GM19238 (cell line): ENCODE measurements at regions not wholly inside any gene's neighbourhood (a gene's known extent, or its start where the extent isn't known, plus 50 kb on each side); places are given as distances from the start of the nearest gene placed in this dataset.

Source experiments
- DNase-seq: peaks from one replicate; pipeline ENCODE4 v3.0.0; 2011; ENCODE audit warnings: low spot score; ENCODE audit not compliant: insufficient read length

DNA sequence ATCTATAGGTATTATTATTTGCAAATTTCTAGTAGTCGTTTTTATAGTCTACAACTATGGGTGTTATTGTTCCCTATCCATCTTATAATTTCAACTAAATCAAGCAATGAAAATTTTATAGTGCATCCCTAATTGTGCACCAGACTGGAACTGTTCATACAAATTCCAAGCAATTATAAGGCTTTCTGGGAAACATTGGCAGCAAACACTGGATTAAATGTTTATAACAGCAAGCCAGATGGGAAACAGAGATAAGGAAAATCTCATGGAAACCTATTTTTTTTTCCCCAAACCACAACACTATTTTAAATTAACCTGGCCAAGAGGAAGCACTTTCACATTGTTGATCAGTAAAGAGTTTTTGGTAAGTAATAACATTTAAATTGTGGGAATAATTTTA, 524.3 kb downstream of the RASEF start:
- DNase-seq: no peak

DNA sequence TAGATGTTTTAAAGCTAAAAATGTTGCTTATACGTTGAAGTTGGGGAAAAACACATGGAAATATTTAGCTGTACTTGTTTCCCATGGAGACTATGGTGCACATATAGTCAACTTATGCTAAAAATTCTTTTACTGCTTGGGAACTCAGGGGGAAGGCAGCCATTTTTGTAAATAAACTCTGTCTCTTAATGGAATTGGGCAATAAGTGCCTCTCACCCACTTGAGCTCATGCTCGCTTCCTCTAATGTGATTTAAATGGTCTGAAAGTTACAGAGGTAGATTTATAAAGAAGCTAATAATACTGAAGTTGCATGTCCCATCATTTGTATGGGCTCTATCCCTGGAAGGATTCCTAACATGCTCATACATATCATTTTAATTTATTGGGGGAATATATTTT, 523.8 kb downstream of the RASEF start:
- DNase-seq: no peak

DNA sequence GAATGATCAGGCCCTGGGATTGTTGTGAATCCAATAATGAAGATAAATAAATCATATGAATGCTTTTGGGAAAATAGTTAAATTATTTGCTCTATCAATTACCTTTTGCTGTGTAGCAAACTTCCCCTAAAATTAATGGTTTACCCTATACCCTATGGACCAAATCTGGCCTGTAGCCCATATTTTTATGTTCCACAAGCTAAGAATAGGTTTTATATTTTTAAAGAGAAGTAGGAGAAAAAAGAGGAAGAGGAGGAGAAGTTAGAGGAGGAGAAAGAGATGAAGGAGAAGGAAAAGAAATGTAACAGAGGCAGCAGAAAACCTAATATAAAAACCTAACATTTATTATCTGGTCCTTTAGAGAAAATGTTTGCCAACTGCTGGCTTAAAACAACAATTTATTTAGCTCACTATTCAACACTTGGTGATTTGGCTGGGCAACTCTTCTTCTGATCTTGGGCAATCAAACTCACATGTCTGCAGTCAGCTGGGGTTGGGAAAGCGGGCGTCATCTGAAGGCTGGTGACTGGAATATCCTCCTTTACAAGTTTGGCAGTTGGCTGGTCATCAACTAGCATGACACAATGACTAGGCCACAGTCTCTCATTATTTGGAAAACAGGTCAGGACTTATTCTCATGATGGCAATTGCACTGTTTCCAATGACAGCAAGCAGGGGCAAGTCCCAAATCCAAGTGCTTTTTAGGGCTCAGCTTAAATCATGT, 522.9 kb downstream of the RASEF start:
- no peak for DNase-seq

GRCh38 chr9:82543726-82544125, 519.2 kb downstream of the RASEF start:
- no peak for DNase-seq

- DNase-seq: no peak
These were observed 516.8 kb downstream of the RASEF start for GRCh38 chr9:82546136-82546535.

- no peak for DNase-seq
These were observed 514.9 kb downstream of the RASEF start for GRCh38 chr9:82547995-82548394.

GRCh38 chr9:82549174-82549821, 513.6 kb downstream of the RASEF start:
- no peak for DNase-seq

GRCh38 chr9:82552784-82553183, 510.2 kb downstream of the RASEF start:
- no peak for DNase-seq

GRCh38 chr9:82553654-82554366, 509.1 kb downstream of the RASEF start:
- DNase-seq: no peak

- DNase-seq: no peak
These were observed 508.6 kb downstream of the RASEF start for GRCh38 chr9:82554381-82554780.

GRCh38 chr9:82555031-82555430, 507.9 kb downstream of the RASEF start:
- DNase-seq: no peak

- DNase-seq: no peak
These were observed 507.4 kb downstream of the RASEF start for GRCh38 chr9:82555431-82556051.

DNA sequence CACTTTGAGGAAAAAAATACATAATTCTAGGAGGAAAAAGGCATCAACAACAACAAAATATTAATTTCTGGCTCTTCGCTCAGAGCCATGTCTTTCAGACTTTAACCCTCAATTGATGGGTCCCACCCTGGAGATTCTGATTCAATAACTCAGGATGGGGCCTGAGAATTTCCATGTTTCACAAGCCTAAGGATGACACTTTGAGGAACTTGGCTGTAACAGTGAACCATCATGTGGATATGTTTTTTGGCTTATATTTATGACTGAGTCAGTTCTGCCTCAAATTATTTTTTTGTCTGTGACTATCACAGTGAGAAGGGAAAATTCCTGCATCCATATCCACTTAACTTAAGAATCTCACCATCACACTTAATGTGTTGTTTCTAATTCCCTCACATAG, 504.6 kb downstream of the RASEF start:
- DNase-seq: no peak

GRCh38 chr9:82558855-82559630, 503.9 kb downstream of the RASEF start:
- no peak for DNase-seq

- DNase-seq: no peak
These were observed 502.9 kb downstream of the RASEF start for GRCh38 chr9:82560036-82560435.

- DNase-seq: no peak
These were observed 502.5 kb downstream of the RASEF start for GRCh38 chr9:82560457-82560904.

GRCh38 chr9:82563094-82563493, 499.8 kb downstream of the RASEF start:
- DNase-seq: no peak

DNA sequence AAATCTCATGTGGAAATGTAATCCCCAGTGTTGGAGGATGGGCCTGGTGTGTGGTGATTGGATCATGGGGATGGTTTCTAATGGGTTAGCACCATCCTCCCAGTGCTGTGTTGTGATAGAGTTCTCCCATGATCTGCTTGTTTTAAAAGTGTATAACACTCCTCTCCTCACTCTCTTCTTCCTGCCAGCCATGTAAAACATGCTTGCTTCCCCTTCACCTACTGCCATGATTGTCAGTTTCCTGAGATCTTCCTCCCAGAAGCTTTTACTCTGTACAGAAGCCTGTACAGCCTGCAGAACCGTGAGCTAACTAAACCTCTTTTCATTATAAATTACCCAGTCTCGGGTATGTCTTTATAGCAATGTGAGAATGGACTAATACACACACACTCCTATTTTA, 499.1 kb downstream of the RASEF start:
- no peak for DNase-seq

DNA sequence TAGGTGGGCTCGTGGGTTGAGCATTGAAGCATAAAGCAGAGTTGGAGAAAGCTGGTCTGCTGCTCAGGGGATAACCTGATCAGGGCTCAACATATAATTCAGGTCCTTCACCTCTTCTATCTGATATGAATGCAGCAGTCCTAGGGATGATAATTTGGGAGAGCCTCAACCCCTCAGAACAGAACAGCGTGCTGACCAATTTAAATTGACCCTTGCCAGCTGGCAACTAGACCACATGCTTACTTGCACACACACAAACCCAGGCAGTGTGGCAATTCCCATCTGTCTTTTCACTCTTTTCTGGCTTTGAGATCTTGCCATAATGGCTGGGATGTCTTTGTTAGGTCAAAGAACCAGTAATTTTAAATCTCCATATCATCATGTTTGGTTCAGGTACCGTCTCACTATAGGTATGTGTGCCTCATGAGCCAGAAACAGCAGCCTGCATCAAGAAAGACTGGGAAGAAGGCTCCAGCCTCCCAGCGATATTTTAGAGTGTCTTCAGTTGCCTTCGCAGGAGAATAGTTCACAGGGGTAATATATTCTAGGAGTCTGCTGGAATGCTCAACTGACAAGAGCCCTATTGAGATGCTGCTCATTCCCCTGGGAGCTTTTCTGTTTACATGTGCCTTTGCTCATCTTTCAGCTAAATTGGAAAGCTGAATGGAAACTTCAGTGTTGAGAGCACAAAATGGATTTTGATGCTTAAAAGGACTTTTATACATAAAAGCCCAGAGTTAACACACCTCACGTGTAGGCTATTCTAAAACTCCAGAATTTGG, 497.6 kb downstream of the RASEF start:
- DNase-seq: no peak

- DNase-seq: no peak
These were observed 495.0 kb downstream of the RASEF start for GRCh38 chr9:82567953-82568352.
